ENCODE measurements at regions not wholly inside any gene's neighbourhood (a gene's known extent, or its start where the extent isn't known, plus 50 kb on each side); places are given as distances from the start of the nearest gene placed in this dataset.
A peak's percentile ranks its signal among the peaks of the same experiment; 100 is the strongest.

GRCh38 chr20:22370137-22370536, 214.2 kb downstream of the FOXA2 start:
- DNase-seq (ENCODE audit: low read depth): no peak

GRCh38 chr20:22369100-22369499, 215.3 kb downstream of the FOXA2 start:
- DNase-seq (ENCODE audit: low read depth): no peak

GRCh38 chr20:22368235-22368634, 216.1 kb downstream of the FOXA2 start:
- no peak for DNase-seq (ENCODE audit: low read depth)

DNA sequence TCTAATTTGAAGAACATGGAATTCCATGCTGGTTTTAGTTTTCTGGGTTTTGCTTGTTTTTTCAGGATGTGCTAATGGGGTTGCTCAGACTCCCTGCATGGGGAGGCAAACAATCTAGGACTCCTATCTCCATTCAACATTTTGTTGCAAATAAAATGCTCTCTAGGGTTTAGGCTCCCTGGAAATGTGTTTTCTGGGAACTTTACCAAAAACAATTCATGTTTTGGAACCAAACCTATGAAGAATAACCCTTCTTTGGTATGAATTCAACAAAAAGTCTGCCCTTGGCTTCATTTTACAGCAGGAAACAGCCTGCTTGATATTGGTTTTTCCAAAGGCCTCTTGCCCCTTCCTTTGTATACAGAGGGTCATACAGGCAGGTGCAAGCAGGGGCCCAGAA, 217.7 kb downstream of the FOXA2 start:
- no peak for DNase-seq (ENCODE audit: low read depth)

- DNase-seq (ENCODE audit: low read depth): no peak
Observed at GRCh38 chr20:22354647-22355046, 229.7 kb downstream of the FOXA2 start.

DNA sequence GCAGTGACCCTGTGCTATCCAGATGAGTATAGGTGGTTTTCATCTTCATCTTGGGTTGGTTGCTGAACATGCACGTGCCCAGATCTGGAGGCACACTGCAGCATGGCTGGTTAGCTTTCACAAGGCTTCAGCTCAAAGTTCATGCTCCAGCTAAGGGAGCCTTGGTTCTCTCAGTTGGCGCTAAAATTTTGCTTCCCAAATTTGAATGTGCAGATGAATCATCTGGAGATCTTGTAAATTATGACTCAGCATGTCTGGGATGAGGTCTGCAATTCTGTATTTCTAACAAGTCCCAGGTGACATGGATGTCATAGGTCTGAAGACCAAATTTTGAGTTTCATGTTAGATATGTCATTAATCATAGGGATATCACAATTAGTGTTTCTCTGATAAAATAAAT, 230.8 kb downstream of the FOXA2 start:
- no peak for DNase-seq (ENCODE audit: low read depth)

DNA sequence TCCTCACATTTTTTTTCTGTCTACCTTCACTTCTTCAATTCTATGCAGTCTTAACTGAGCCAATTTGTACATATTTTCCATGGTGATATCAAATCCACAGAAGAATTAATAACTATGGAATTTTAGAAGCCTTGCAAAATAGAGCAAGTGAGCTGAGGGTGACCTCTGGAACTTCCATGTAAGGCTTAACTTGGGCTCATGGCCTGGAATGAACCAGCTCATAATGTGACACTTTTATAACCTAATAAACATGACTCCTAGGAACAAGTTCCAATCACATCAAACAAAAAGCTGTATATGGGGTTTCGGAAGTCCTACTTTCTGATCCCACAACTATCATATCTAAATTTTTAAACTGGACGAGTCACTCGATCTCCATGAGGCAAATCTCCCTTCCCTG, 232.4 kb downstream of the FOXA2 start:
- DNase-seq (ENCODE audit: low read depth): no peak

- DNase-seq (ENCODE audit: low read depth): no peak
Observed at GRCh38 chr20:22350624-22351023, 233.7 kb downstream of the FOXA2 start.

DNA sequence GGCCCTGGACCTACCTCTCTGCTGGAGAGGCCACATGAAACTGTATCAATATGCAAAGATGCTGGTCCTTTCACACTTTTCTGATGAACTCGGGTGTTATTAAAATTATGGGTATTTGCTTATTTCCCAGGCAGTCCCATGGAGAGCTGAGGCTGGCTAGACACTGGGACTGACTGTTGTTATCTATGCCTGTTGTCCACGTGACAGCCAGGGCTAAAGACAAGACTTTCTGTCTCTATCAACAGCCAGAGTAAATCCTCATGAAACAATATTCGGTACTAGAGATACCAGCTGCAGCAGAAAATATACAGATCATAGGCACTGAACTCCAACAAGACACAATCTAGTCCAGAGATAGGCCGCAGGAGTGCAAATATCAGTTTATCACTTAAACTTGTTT, 236.4 kb downstream of the FOXA2 start:
- DNase-seq (ENCODE audit: low read depth): no peak

- no peak for DNase-seq (ENCODE audit: low read depth)
Observed at GRCh38 chr20:22346716-22347115, 237.7 kb downstream of the FOXA2 start.

DNA sequence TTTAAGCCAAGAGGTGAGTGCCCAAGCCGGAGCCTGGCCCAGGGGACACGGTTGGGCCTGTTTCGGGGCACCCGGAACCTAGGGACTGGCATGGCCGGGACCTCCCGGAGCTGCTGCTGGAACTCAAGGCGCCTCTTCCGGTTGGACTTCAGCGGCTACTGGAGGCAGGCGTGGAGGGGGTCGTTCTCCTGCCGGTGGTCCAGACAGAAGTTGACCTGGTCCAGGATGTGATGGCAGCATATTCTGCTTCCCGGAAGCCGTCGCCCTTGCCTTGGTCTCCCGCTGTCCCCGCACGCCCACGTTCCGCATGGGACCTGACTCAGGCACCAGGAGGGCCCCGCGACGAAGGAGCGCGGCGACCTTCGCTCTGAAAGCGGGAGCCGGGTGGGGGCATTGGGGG, 240.8 kb downstream of the FOXA2 start:
- no peak for DNase-seq (ENCODE audit: low read depth)

- no peak for DNase-seq (ENCODE audit: low read depth)
Observed at GRCh38 chr20:22342410-22342809, 242.0 kb downstream of the FOXA2 start.

- no peak for DNase-seq (ENCODE audit: low read depth)
Observed at GRCh38 chr20:22341508-22341907, 242.9 kb downstream of the FOXA2 start.

DNA sequence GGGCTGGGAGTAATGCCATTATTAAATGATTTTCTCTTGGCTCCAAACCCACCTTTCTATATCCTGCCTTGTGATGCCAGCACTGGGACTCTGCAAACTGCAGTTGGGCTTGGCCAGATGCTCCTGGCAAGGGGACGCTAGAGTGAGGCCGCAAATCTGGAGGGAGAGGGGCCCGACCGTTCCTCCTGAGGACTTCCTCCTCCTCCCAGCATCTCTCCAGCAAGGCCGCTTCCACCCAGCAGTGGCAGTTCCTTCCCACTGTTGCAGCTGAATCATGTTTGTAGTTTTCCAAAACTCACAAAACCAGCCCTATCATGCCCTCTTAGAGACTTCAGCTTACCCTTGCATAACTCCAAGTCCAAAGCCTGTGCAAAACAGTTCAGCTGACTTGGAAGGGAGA, 244.4 kb downstream of the FOXA2 start:
- DNase-seq (ENCODE audit: low read depth): no peak

DNA sequence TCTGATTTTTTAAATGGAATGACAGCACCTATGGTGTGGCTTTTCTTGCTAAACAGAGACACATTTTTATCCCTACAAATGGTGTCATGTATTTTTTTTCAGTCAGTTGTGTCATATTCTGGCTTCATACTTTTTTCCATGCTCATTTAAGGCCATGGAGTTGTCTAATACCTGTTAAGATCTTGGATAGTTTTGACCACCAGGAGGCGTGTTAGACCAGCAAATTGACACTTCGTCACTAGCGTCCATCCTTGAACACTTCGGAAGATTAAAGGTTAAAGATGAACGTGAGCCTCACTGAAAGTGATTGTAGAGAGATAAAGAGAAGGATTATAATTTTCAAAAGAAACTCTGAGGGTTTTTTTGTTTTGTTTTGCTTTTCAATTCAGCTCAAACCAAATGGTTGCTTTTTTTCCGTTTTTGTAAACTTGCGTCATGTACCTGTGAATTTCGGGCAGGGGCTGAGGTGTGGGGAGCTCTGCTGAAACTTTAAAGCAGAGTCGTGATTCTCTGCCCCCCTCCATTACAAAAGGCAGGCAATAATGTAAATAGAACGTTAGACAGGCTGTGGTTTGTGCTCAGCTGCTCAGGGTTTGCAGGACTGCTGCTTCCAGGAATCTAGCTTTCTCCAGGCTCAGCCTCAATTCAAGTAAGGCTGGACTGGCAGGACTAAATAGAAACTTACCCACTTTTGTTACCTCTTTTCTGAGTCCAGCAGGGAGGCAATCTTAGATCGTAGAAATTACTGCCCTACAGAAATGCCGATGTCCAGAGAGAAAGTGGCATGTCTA, 245.1 kb downstream of the FOXA2 start:
- DNase-seq (ENCODE audit: low read depth): peak; percentile 3

- no peak for DNase-seq (ENCODE audit: low read depth)
Observed at GRCh38 chr20:22338140-22338708, 246.1 kb downstream of the FOXA2 start.

GRCh38 chr20:22335210-22335609, 249.2 kb downstream of the FOXA2 start:
- DNase-seq (ENCODE audit: low read depth): no peak

DNA sequence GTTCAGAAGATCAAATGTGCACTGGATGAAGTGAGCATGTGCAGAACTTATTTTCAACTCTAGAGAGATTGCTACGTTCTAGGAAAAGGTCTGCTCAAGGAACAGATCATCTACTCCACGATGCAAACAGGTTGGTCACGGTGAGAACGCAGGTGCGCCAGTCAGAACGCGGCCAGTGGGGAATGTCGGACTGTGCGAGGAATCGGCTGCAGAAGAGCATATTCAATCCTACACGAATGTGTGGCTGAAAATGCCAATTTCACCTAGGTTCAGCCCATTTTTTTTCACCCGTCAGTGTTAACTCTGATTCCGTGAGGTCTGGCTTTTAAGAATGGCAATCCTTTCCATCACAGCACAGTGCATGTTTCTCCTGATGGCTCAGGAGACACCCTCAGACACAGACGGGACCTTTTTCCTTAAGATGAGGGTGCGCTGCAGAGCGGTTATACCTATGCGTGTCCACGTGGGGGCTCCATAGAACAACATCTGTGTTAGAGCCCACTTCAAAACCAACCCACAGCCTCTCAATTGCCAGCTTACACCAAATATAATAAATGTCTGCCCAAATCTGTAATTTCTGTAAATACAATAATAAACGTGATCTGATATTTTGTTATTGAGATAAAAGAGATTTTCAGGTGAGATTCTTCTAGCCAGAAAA, 250.4 kb downstream of the FOXA2 start:
- peak; percentile 2 for DNase-seq (ENCODE audit: low read depth)

GRCh38 chr20:22324505-22324904, 259.9 kb downstream of the FOXA2 start:
- no peak for DNase-seq (ENCODE audit: low read depth)

DNA sequence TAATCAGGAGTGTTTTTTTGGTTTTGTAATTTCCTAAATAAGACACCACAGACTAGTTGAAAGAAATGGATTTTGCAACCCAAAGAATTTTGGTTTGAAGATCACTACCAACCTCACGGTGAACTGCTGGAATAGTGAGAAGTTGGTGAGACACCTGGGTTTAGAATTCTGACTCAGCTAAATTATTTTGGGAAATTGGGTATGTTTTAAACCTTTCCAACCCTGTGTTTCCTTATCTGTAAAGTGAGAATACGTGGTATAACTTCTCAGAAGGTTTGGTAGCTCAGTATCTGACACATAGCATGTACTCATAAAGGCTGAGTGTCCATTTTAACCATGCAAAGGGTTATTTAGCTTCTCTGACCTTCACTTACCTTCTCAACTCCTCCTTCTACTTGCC, 261.9 kb downstream of the FOXA2 start:
- DNase-seq (ENCODE audit: low read depth): no peak

DNA sequence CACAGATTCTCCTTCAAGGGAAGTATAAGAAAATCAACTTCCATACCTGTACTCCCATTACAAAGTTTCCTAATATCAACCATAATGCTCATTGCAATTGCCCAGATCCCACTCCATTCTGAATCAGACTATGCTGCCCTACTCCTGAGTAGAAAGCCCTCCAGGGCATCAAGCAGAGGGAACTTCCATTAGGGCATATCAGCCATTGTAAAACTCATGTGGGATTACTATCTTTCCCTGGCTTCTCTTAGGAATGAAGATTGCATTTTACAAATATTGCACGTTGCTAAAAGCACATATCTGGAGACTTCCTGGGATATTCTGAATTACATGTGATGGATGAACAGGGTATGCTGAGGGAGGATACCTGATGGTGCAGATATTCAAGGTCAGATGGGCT, 263.2 kb downstream of the FOXA2 start:
- DNase-seq (ENCODE audit: low read depth): no peak

DNA sequence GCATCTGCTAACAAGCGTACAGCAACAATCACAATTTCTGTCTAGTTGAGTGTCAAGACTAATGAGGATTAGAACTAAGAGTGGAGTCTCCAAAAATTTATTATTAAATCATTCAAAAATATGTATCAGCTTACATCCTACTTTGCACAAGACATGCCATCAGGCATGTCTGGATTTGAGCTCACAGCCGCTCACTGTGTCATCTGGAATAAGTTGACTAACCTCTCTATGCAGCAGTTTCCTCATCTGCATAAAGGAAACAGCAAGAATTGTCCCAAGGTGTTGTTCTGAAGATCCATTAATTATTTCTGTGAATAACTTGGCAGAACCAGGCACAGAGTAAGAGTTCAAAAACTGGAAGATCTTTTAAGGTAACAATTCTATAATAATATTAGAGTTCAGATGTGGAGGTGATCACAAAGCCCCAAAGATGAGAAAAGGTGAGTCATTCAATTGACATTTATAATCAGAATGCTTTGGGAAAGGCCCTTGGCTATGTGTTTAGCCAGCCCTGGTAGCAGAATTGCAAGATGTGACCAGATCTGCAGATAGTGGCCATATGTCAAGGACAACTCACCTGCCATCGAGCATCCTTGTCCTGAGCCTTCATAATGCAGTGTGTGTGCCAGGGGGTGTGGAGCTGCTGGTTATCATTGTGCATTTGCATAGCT, 264.0 kb downstream of the FOXA2 start:
- no peak for DNase-seq (ENCODE audit: low read depth)

GRCh38 chr20:22315771-22316170, 268.6 kb downstream of the FOXA2 start:
- DNase-seq (ENCODE audit: low read depth): no peak

Measured in activated gamma-delta T cell treated with anti-CD3 and anti-CD28 coated beads, Interleukin-2, amount 50 U/mL, for 16 hours (primary cell).